Heart left ventricle (tissue), 16 donors: ENCODE measurements at regions not wholly inside any gene's neighbourhood (a gene's known extent, or its start where the extent isn't known, plus 50 kb on each side); places are given as distances from the start of the nearest gene placed in this dataset.

ENCODE experiments used
- ATAC-seq, 4 donors: fragments of 200-7000 bp; cut with Tn5 transposase; one replicate each; pipeline ENCODE4 v1.9.1; 2020 to 2022; ENCODE audit warnings: moderate library complexity in 4 of 4, mild to moderate bottlenecking in 3 of 4, moderate number of reproducible peaks in 1 of 4
- DNase-seq, 5 donors: peaks; one replicate each; pipeline ENCODE4 v3.0.0-alpha.2; 2020
- H3K27ac ChIP-seq, 12 donors: fragments of 200-600 bp; sonication (generic) in 4 of 12; one replicate each; pipeline versions ENCODE4 v1.5.0 to v1.8.0; 2016 to 2022; ENCODE audit warnings: mild to moderate bottlenecking in 2 of 12
- H3K27me3 ChIP-seq, 9 donors: fragments of 200-600 bp; sonication (generic) in 2 of 9; one replicate each; pipeline versions ENCODE4 v1.5.1 to v1.8.0; 2016 to 2022; ENCODE audit warnings: mild to moderate bottlenecking in 3 of 9
- H3K36me3 ChIP-seq, 9 donors: fragments of 200-600 bp; sonication (generic) in 2 of 9; one replicate each; pipeline versions ENCODE4 v1.5.0 to v1.8.0; 2018 to 2022; ENCODE audit warnings: mild to moderate bottlenecking in 2 of 9
- H3K4me1 ChIP-seq, 12 donors: fragments of 200-600 bp; sonication (generic) in 4 of 12; one replicate each; pipeline versions ENCODE4 v1.5.0 to v1.8.0; 2016 to 2022; ENCODE audit warnings: mild to moderate bottlenecking in 3 of 12
- H3K4me3 ChIP-seq, 12 donors: fragments of 200-600 bp; sonication (generic) in 4 of 12; one replicate each; pipeline versions ENCODE4 v1.5.0 to v1.8.0; 2017 to 2022; ENCODE audit warnings: mild to moderate bottlenecking in 9 of 12, moderate library complexity in 4 of 12
- H3K9me3 ChIP-seq, 12 donors: fragments of 200-600 bp; sonication (generic) in 4 of 12; one replicate each; pipeline versions ENCODE4 v1.5.0 to v1.8.0; 2016 to 2022; ENCODE audit warnings: mild to moderate bottlenecking in 1 of 12
- POLR2A ChIP-seq, 2 donors: fragments of 450-650 bp; IDR thresholded peaks; one replicate each; pipeline ENCODE4 v1.6.1; 2017; ENCODE audit warnings: antibody characterized with exemption in 2 of 2, mild to moderate bottlenecking in 2 of 2, moderate library complexity in 2 of 2
- WGBS, 4 donors: extraction: QIAGEN DNeasy Blood & Tissue Kit in 2 of 4; methylation state at CpG; one replicate each; pipeline versions ENCODE4 v1.1.5 to v1.1.7; 2013 to 2018; 5-methylcytosine and 5-hydroxymethylcytosine counted together
- intact Hi-C, 10 donors: fragments of 100-400 bp; cut with DNase I; formaldehyde crosslinking; loops; one replicate each; pipeline versions ENCODE4 v1.11.1 to v1.14.2; 2022
- TF ChIP-seq, protein P1 (sequence below), 12 donors: fragments of 200-600 bp; sonication (generic) in 4 of 12; IDR thresholded peaks; one replicate each; pipeline versions ENCODE4 v1.5.0 to v1.8.0; 2018 to 2022; ENCODE audit warnings: antibody characterized with exemption in 12 of 12, mild to moderate bottlenecking in 5 of 12
- donor health status: ischemic (EF 13 %, LVEDD 7.1; RV severe dilation, severe dysfunction).
- donor health status: healthy with polysubstance abuse.
- donor health status: DM: no; HTN: yes; CAD: no.
- donor health status: DM: no; HTN: no; CAD: no.
- donor health status: ischemic (EF 25% LVEDD 6.9; RV normal size, moderate dysfunction).
- donor health status: ischemic (EF 25% LVEDD 5.7; RV mildly dilated, moderate dysfunction).
- donor health status: healthy.
- donor health status: DM: yes; HTN: yes; CAD: no.
- donor health status: ischemic (EF 35%, LVEDD 5.7; RV mildly dilated, moderate dysfunction).
- donor health status: nonischemic (EF 11% LVEDD 7.7; RV severe dilation, severe dysfunction).
- donor health status: DM: yes; HTN: yes; CAD: no.
- donor health status: PGD.
- donor health status: ischemic (EF 29% LVEDD 5.4; RV normal size, mild dysfunction).
- donor health status: nonischemic (EF 23%, LVEDD 6.1; RV moderate dilation, normal function).

DNA sequence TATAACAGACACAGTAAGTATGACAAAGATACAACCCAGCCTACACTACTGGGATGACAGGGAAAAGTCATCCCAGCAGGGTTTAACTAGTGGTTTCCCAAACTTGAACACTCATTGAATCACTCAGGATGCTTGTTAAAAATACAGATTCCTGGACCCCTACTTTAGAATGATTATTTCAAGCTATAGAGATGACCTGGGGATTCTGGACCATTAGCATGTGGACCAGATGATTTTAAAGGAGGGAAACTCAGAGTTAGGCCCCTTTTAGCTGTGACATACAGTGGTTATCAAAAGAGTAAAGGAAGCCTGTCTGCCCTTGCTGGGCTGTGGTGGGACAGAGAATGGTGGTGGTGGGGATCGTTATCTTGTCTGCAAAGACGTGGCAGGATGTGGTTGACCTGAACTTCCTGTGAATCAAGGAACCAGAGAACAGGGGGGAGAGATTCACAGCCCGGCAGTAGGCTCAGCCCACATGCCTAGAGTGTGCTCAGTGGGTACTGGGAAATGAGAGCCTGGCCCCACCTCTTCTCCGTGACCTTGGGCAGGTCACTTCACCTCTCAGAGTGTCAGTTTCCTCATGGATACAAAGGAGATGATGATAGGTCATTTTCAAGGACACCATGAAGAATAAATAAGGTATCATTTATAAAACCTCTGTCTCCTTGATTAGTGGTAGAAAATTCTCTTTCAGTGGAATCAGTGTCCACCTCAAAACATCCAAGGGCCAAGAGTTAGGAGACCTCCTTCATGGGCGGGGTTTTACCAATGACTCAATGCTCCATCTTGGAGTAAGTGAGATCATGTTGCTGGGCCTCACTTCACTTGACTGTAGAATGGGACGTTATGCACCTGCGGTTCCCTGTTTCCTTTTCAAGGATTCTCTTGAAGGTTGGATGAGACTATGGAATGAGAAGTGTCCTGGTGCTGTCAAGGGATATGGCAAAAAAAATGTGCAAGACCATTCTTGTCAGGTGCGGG is 306.5 kb downstream of the RPLP1 start:
- Histone ChIP-seq H3K27ac (peak overlapping the region in 1 of 12 donors; percentile 85), H3K4me1 (peaks cover 0 to 71% (median 0%) of the 10 kb centered on the region in 12 donors), H3K9me3 (no peaks in the 10 kb centered on the region), H3K4me3 (no peak overlapping the region), H3K27me3 (peaks cover 0 to 8% (median 0%) of the 10 kb centered on the region in 9 donors), H3K36me3 (no peaks in the 10 kb centered on the region)
- DNase-seq (peak in 4 of 5 donors; percentile 16 to 44 (median 38)), ATAC-seq (peak in 3 of 4 donors; percentile 45 to 69 (median 54))
- WGBS, 4 donors: 74 to 80% (median 79%) methylated on average over 8 of the region's 8 CpGs
- TF ChIP-seq POLR2A (IDR thresholded peaks at IDR 0.05): no peak
- TF ChIP-seq, protein P1, sequence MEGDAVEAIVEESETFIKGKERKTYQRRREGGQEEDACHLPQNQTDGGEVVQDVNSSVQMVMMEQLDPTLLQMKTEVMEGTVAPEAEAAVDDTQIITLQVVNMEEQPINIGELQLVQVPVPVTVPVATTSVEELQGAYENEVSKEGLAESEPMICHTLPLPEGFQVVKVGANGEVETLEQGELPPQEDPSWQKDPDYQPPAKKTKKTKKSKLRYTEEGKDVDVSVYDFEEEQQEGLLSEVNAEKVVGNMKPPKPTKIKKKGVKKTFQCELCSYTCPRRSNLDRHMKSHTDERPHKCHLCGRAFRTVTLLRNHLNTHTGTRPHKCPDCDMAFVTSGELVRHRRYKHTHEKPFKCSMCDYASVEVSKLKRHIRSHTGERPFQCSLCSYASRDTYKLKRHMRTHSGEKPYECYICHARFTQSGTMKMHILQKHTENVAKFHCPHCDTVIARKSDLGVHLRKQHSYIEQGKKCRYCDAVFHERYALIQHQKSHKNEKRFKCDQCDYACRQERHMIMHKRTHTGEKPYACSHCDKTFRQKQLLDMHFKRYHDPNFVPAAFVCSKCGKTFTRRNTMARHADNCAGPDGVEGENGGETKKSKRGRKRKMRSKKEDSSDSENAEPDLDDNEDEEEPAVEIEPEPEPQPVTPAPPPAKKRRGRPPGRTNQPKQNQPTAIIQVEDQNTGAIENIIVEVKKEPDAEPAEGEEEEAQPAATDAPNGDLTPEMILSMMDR (IDR thresholded peaks at IDR 0.05): no peak
- intact Hi-C loops: loop anchor here in 1 of 10 donors (10.0 kb wide), 2 partner anchors 64 to 126 kb away; no protein-coding TSS in a partner anchor

DNA sequence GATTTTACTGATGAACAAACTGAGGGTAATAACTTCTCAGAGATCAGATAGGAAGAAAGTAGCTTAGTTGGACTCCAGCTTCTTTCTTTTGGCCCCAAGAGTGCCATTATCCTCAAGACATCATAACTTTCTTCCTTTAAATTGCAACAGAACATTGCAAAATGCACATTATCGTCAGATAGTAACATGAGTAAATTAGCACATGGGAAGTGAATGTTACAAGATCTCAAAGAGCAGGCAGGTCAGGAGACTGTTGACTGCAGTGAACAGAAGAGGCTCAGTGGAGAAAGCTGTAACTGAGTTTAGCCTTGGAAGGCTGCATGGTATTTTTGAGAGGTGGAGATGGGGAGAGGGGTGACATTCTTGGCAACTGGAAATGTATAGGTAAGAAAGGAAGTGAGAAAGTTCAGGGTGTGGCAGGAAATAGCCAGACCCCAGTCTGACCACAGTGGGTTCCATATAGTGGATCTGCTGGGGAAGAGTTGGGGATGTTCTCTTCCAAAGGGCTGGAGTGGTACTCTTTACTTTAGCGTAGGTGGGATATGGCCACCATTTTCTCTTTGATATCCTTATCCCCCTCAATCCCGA is 307.7 kb downstream of the RPLP1 start:
- TF ChIP-seq POLR2A (IDR thresholded peaks at IDR 0.05): no peak
- TF ChIP-seq, protein P1 (IDR thresholded peaks at IDR 0.05): no peak
- Histone ChIP-seq H3K27ac (peak overlapping the region in 3 of 12 donors; percentile 18 to 85 (median 40)), H3K4me3 (no peak overlapping the region), H3K27me3 (peaks cover 0 to 8% (median 0%) of the 10 kb centered on the region in 9 donors), H3K36me3 (no peaks in the 10 kb centered on the region), H3K9me3 (no peaks in the 10 kb centered on the region), H3K4me1 (peaks cover 0 to 58% (median 0%) of the 10 kb centered on the region in 12 donors)
- peak in 3 of 4 donors; percentile 43 to 54 (median 47) for ATAC-seq
- intact Hi-C loops: no loop called here
- 62 to 70% (median 68%) methylated on average over 3 of the region's 3 CpGs for WGBS, 4 donors
- no peak for DNase-seq

DNA sequence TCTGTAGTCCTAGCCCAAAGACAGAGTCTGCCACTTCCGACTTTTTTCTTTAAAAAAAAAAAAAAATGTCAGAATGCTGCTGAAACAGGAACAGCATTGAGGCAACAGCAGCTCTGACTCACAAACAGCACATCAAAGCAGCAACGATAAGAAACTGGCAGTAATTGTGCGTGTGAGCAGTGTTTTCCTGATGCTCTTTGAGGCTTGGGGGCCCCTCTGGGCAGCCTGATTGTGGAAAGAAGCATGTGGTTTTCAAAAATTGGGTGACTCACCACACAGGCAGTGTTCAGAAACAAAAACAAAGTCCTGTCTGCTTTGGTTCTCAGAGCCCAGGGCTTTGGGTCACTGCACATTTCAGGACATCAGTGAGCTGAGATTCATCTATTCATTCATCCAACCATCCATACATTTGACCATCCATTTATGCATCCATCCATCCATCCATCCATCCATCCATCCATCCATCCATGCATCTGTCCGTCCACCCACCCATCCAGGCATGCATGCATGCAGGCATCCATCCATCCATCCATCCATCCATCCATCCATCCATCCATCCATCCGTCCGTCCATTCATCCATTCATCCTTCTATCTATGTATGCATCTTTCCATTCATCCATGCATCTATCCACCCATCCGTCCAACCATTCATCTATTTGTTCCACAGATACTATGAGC is 308.4 kb downstream of the RPLP1 start:
- peaks cover 0 to 52% (median 0%) of the 10 kb centered on the region in 12 donors for H3K4me1 ChIP-seq
- peak overlapping the region in 2 of 12 donors; percentile 40 to 85 for H3K27ac ChIP-seq
- no peak overlapping the region for H3K4me3 ChIP-seq
- H3K27me3 ChIP-seq: peaks cover 0 to 8% (median 0%) of the 10 kb centered on the region in 9 donors
- peak in 4 of 5 donors; percentile 15 to 57 (median 39) for DNase-seq
- H3K36me3 ChIP-seq: no peaks in the 10 kb centered on the region
- no peaks in the 10 kb centered on the region for H3K9me3 ChIP-seq
- intact Hi-C loops: no loop called here
- 57 to 64% (median 63%) methylated on average over 7 of the region's 7 CpGs for WGBS, 4 donors
- peak; percentile 26 to 90 (median 80) for ATAC-seq
- no peak for TF ChIP-seq POLR2A (IDR thresholded peaks at IDR 0.05)
- TF ChIP-seq, protein P1 (IDR thresholded peaks at IDR 0.05): no peak
